ENCODE measurements at regions not wholly inside any gene's neighbourhood (a gene's known extent, or its start where the extent isn't known, plus 50 kb on each side); places are given as distances from the start of the nearest gene placed in this dataset.

DNA sequence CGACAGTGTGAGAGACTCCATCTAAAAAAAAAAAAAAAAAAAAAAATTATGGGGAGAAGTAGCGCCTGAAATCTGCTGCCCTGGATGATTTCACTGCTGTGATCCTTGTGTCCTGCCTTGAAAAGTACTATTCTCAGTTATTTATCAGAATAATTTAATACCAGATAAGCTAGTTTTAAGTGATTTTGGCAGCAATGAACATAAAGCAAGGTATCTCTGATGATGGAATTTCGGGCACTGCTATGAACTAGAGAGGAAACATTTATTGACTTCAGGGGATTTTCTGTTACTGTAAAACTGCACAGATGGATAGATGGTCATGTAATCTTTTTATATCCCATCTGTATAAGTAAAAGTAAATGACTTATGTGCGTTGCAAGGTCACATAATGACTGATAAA is 619.1 kb upstream of the ANKRD30A start:
- no peaks in the 10 kb centered on the region for H3K79me2 ChIP-seq (ENCODE audit: control insufficient read depth in 1 of 2, insufficient read depth in 2 of 2, low read length in 2 of 2)

More for the DNA sequence above, 619.1 kb upstream of the ANKRD30A start:
- Histone ChIP-seq H2BK5ac (ENCODE audit: low read depth, low read length) (no peak overlapping the region), H3K56ac (replicated peaks; ENCODE audit: insufficient read length, low read depth, low read length) (no peak overlapping the region), H3K27me3 (replicated peaks in 1 of 4; ENCODE audit: control insufficient read depth in 3 of 4, extremely low read depth in 1 of 4, insufficient read depth in 3 of 4, low read length in 3 of 4) (no peaks in the 10 kb centered on the region), H3K23me2 (ENCODE audit: low read depth, low read length) (no peaks in the 10 kb centered on the region), H2BK20ac (ENCODE audit: low read length) (no peak overlapping the region), H3K9ac (replicated peaks in 1 of 4; ENCODE audit: extremely low read depth in 1 of 4, low read depth in 3 of 4, low read length in 3 of 4) (no peak overlapping the region), H4K5ac (ENCODE audit: insufficient read length, low read depth, low read length) (no peak overlapping the region), H3K18ac (ENCODE audit: extremely low read depth, low read length) (no peak overlapping the region), H2BK15ac (ENCODE audit: low read length) (no peak overlapping the region), H4K8ac (ENCODE audit: extremely low read depth, insufficient read depth, low read length) (no peak overlapping the region), H3K27ac (ENCODE audit: low read depth, low read length) (no peak overlapping the region), H2AFZ (ENCODE audit: low read length) (no peak overlapping the region), H3K4ac (replicated peaks; ENCODE audit: insufficient read length, low read depth, low read length) (no peak overlapping the region), H2BK120ac (replicated peaks; ENCODE audit: low read depth, low read length) (no peak overlapping the region), H4K20me1 (replicated peaks in 1 of 2; ENCODE audit: control insufficient read depth in 1 of 2, insufficient read depth in 2 of 2, low read length in 2 of 2) (no peaks in the 10 kb centered on the region), H3K9me3 (ENCODE audit: insufficient read depth in 2 of 2, low read depth in 1 of 2, low read length in 1 of 2) (no peaks in the 10 kb centered on the region; a peak in 1 of 4 replicates), H2BK12ac (ENCODE audit: low read depth, low read length) (no peak overlapping the region), H3K4me2 (ENCODE audit: insufficient read depth in 1 of 2, low read depth in 2 of 2, low read length in 2 of 2) (no peak overlapping the region), H3K4me3 (ENCODE audit: extremely low read depth in 1 of 4, insufficient read depth in 2 of 4, low read depth in 3 of 4, low read length in 4 of 4) (no peak overlapping the region), H3K4me1 (replicated peaks in 1 of 4; ENCODE audit: control insufficient read depth in 3 of 4, insufficient read depth in 4 of 4, low read length in 3 of 4) (no peaks in the 10 kb centered on the region), H3K79me1 (ENCODE audit: low read depth, low read length) (no peaks in the 10 kb centered on the region), H3K14ac (ENCODE audit: insufficient read length) (no peak overlapping the region), H2AK5ac (ENCODE audit: low read depth, low read length) (no peak overlapping the region), H3K36me3 (ENCODE audit: control insufficient read depth in 2 of 4, insufficient read depth in 4 of 4, low read length in 3 of 4) (no peaks in the 10 kb centered on the region), H3K23ac (ENCODE audit: insufficient read length) (no peak overlapping the region), H4K91ac (replicated peaks; ENCODE audit: insufficient read length, low read length) (no peak overlapping the region)
- CTCF ChIA-PET (ENCODE audit: partially characterized antibody), result interaction anchor here (0.6 kb wide), 1 partner anchor 558 kb away, joined by 4 read pairs; no protein-coding TSS in a partner anchor
- TF ChIP-seq EP300 (IDR thresholded peaks at IDR 0.05; ENCODE audit: borderline replicate concordance in 1 of 2, low read depth in 2 of 2, low read length in 2 of 2), result no peak
- TF ChIP-seq KDM1A (IDR thresholded peaks at IDR 0.05; ENCODE audit: borderline replicate concordance, low read length), result no peak
- no peak for TF ChIP-seq ZNF274 (IDR thresholded peaks at IDR 0.05; ENCODE audit: borderline replicate concordance, extremely low read depth, low read length)
- no peak for TF ChIP-seq HDAC2 (IDR thresholded peaks at IDR 0.05; ENCODE audit: borderline replicate concordance in 1 of 2, low read depth in 2 of 2, low read length in 2 of 2)
- TF ChIP-seq TAF1 (IDR thresholded peaks at IDR 0.05; ENCODE audit: low read depth, low read length), result no peak
- no peak for TF ChIP-seq HDAC6 (IDR thresholded peaks at IDR 0.05; ENCODE audit: low read depth, low read length)
- TF ChIP-seq CEBPB (IDR thresholded peaks at IDR 0.05; ENCODE audit: low read depth, low read length), result no peak
- TF ChIP-seq CHD2 (IDR thresholded peaks at IDR 0.05; ENCODE audit: low read length), result no peak
- TF ChIP-seq SAP30 (IDR thresholded peaks at IDR 0.05; ENCODE audit: insufficient read depth, insufficient replicate concordance, low read length), result no peak
- no peak for TF ChIP-seq BACH1 (IDR thresholded peaks at IDR 0.05; ENCODE audit: low read length)
- TF ChIP-seq, protein P1, sequence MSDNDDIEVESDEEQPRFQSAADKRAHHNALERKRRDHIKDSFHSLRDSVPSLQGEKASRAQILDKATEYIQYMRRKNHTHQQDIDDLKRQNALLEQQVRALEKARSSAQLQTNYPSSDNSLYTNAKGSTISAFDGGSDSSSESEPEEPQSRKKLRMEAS (IDR thresholded peaks at IDR 0.05), result no peak
- TF ChIP-seq CTBP2 (IDR thresholded peaks at IDR 0.05; ENCODE audit: borderline replicate concordance, insufficient read depth, insufficient read length, low read length), result no peak
- DNase-seq (ENCODE audit: low read depth in 1 of 2, low spot score in 2 of 2) (no peak), FAIRE-seq (no peak)
- 58% methylated on average over 3 of the region's 4 CpGs; no CpG with 5 or more reads in 1 of the 2 experiments for WGBS, 2 experiments (ENCODE audit: extremely low coverage in 1 of 2, insufficient coverage in 1 of 2, insufficient read length in 1 of 2, insufficient replicate concordance in 2 of 2, low coverage in 1 of 2, low lambda C conversion rate in 2 of 2, missing lambda C conversion rate in 1 of 2)
- POLR2A ChIA-PET (ENCODE audit: partially characterized antibody), result no interaction called here
